Neural progenitor cell (in vitro differentiated cells): ENCODE measurements at regions not wholly inside any gene's neighbourhood (a gene's known extent, or its start where the extent isn't known, plus 50 kb on each side); places are given as distances from the start of the nearest gene placed in this dataset.

ENCODE experiments used
- DNase-seq: peaks from one replicate; pipeline ENCODE4 v3.0.0-alpha.2; 2016; ENCODE audit warnings: low spot score
- H2AFZ ChIP-seq: fragments of 200-600 bp; sonication (generic); replicated peaks from 2 replicates; pipeline ENCODE4 v1.6.1; 2016; ENCODE audit warnings: antibody characterized with exemption
- H3F3A ChIP-seq: fragments of 200-600 bp; sonication (generic); 2 replicates; pipeline ENCODE4 v1.6.1; 2016; ENCODE audit warnings: antibody characterized with exemption, low read depth
- H3K27ac ChIP-seq: fragments of 200-600 bp; sonication (generic); 2 replicates; pipeline ENCODE4 v1.5.1; 2016; ENCODE audit warnings: mild to moderate bottlenecking
- H3K27me3 ChIP-seq: fragments of 200-600 bp; sonication (generic); 2 replicates; pipeline ENCODE4 v1.6.1; 2016; ENCODE audit warnings: mild to moderate bottlenecking, moderate library complexity
- H3K36me3 ChIP-seq: fragments of 200-600 bp; sonication (generic); 2 replicates; pipeline ENCODE4 v1.5.1; 2016
- H3K4me1 ChIP-seq: fragments of 200-600 bp; sonication (generic); 2 replicates; pipeline ENCODE4 v1.6.1; 2016; ENCODE audit warnings: mixed run types
- H3K4me2 ChIP-seq: fragments of 200-600 bp; sonication (generic); 2 replicates; pipeline ENCODE4 v1.6.1; 2016
- H3K4me3 ChIP-seq: fragments of 200-600 bp; sonication (generic); 2 replicates; pipeline ENCODE4 v1.5.1; 2016
- H3K79me2 ChIP-seq: fragments of 200-600 bp; sonication (generic); 2 replicates; pipeline ENCODE4 v1.6.1; 2016; ENCODE audit warnings: low read depth
- H3K9ac ChIP-seq: fragments of 200-600 bp; sonication (generic); 2 replicates; pipeline ENCODE4 v1.6.1; 2016
- H3K9me3 ChIP-seq: fragments of 200-600 bp; sonication (generic); 2 replicates; pipeline ENCODE4 v1.5.1; 2016; ENCODE audit warnings: low read depth
- H4K20me1 ChIP-seq: fragments of 200-600 bp; sonication (generic); 2 replicates; pipeline ENCODE4 v1.6.1; 2016; ENCODE audit warnings: low read depth
- H3K27ac Mint-ChIP-seq: 3 replicates; pipeline ENCODE4 v1.8.0; 2021; ENCODE audit warnings: mixed read lengths
- H3K27me3 Mint-ChIP-seq: 2 replicates; pipeline ENCODE4 v1.8.0; 2022; ENCODE audit warnings: low read depth, mild to moderate bottlenecking, inconsistent platforms, moderate library complexity, mixed read lengths; ENCODE audit not compliant: insufficient read depth
- H3K36me3 Mint-ChIP-seq: 3 replicates; pipeline ENCODE4 v1.8.0; 2021; ENCODE audit warnings: mixed read lengths
- H3K4me1 Mint-ChIP-seq: 3 replicates; pipeline ENCODE4 v1.8.0; 2021; ENCODE audit warnings: mixed read lengths
- H3K4me3 Mint-ChIP-seq: 3 replicates; pipeline ENCODE4 v1.8.0; 2021; ENCODE audit warnings: mild to moderate bottlenecking, moderate library complexity, mixed read lengths
- H3K9me3 Mint-ChIP-seq: 3 replicates; pipeline ENCODE4 v1.8.0; 2020; ENCODE audit warnings: mixed read lengths
- EZH2 ChIP-seq: fragments of 200-600 bp; sonication (generic); IDR thresholded peaks from 2 replicates; pipeline ENCODE4 v1.6.1; 2017; ENCODE audit warnings: antibody characterized with exemption, mild to moderate bottlenecking, moderate library complexity
- EZH2phosphoT487 ChIP-seq: fragments of 200-600 bp; sonication (generic); IDR thresholded peaks from 2 replicates; pipeline ENCODE4 v1.6.1; 2017; ENCODE audit warnings: antibody characterized with exemption
- TF ChIP-seq, protein P1 (sequence below): fragments of 200-600 bp; sonication (generic); IDR thresholded peaks from 2 replicates; pipeline ENCODE4 v1.5.1; 2017; ENCODE audit warnings: antibody characterized with exemption, mild to moderate bottlenecking

- Mint-ChIP-seq H3K36me3 (no peaks in the 10 kb centered on the region), H3K27me3 (peaks cover 2% of the 10 kb centered on the region)
- no peaks in the 10 kb centered on the region for H3F3A ChIP-seq
Measured at GRCh38 chr6:110552076-110552475, 75.7 kb upstream of the SLC22A16 start.

DNA sequence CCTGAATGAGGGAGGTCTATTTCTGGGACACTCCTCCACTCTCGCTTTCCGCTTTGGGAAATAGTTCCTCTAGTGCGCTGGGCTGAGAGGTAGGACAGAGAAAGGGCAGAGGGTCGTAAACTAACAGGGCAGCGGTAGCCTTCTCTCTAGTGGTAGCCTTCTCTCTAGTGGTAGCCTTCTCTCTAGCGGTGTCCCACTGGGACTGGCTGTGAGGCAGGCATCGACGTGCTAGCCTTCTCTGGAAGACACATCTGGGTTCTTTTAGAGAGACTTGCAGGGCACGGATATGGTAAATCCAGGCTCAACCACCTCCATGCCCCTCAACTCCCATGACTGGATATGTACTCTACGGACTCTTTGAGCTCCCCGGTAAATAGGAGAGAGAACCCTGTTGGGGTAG, 74.7 kb upstream of the SLC22A16 start:
- H3K79me2 ChIP-seq = no peaks in the 10 kb centered on the region
- H3K4me1 ChIP-seq = no peaks in the 10 kb centered on the region
- Mint-ChIP-seq H3K27me3 (peaks cover 5% of the 10 kb centered on the region), H3K4me1 (no peaks in the 10 kb centered on the region), H3K36me3 (no peaks in the 10 kb centered on the region), H3K9me3 (peaks cover 24% of the 10 kb centered on the region), H3K4me3 (no peak overlapping the region), H3K27ac (no peak overlapping the region)
- no peaks in the 10 kb centered on the region for H3K27me3 ChIP-seq
- no peaks in the 10 kb centered on the region for H3K36me3 ChIP-seq
- no peak overlapping the region for H3K4me3 ChIP-seq
- no peak for DNase-seq
- TF ChIP-seq, protein P1, sequence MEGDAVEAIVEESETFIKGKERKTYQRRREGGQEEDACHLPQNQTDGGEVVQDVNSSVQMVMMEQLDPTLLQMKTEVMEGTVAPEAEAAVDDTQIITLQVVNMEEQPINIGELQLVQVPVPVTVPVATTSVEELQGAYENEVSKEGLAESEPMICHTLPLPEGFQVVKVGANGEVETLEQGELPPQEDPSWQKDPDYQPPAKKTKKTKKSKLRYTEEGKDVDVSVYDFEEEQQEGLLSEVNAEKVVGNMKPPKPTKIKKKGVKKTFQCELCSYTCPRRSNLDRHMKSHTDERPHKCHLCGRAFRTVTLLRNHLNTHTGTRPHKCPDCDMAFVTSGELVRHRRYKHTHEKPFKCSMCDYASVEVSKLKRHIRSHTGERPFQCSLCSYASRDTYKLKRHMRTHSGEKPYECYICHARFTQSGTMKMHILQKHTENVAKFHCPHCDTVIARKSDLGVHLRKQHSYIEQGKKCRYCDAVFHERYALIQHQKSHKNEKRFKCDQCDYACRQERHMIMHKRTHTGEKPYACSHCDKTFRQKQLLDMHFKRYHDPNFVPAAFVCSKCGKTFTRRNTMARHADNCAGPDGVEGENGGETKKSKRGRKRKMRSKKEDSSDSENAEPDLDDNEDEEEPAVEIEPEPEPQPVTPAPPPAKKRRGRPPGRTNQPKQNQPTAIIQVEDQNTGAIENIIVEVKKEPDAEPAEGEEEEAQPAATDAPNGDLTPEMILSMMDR = no peak
- no peak for TF ChIP-seq EZH2
- TF ChIP-seq EZH2phosphoT487 = no peak
- H3K9me3 ChIP-seq = no peaks in the 10 kb centered on the region
- H3K9ac ChIP-seq = no peak overlapping the region
- H4K20me1 ChIP-seq = no peaks in the 10 kb centered on the region
- no peak overlapping the region for H3K27ac ChIP-seq
- H3F3A ChIP-seq = no peaks in the 10 kb centered on the region
- no peak overlapping the region for H2AFZ ChIP-seq
- no peak overlapping the region for H3K4me2 ChIP-seq

More at GRCh38 chr6:110552076-110552475, 75.7 kb upstream of the SLC22A16 start:
- Histone ChIP-seq H2AFZ (no peak overlapping the region), H3K36me3 (no peaks in the 10 kb centered on the region), H3K27ac (no peak overlapping the region), H3K79me2 (no peaks in the 10 kb centered on the region), H3K4me2 (no peak overlapping the region), H3K27me3 (no peaks in the 10 kb centered on the region), H3K4me1 (no peaks in the 10 kb centered on the region), H3K9ac (no peak overlapping the region), H4K20me1 (no peaks in the 10 kb centered on the region), H3K9me3 (no peaks in the 10 kb centered on the region), H3K4me3 (no peak overlapping the region)
- H3K4me1 Mint-ChIP-seq = no peaks in the 10 kb centered on the region
- TF ChIP-seq EZH2phosphoT487 = no peak
- TF ChIP-seq, protein P1 = no peak
- no peak for TF ChIP-seq EZH2
- peaks cover 21% of the 10 kb centered on the region for H3K9me3 Mint-ChIP-seq
- no peak overlapping the region for H3K27ac Mint-ChIP-seq
- DNase-seq = no peak
- no peak overlapping the region for H3K4me3 Mint-ChIP-seq

- DNase-seq = no peak
- Mint-ChIP-seq H3K27me3 (peaks cover 5% of the 10 kb centered on the region), H3K27ac (no peak overlapping the region), H3K4me1 (no peaks in the 10 kb centered on the region), H3K4me3 (no peak overlapping the region), H3K9me3 (peaks cover 28% of the 10 kb centered on the region), H3K36me3 (no peaks in the 10 kb centered on the region)
- H3K9me3 ChIP-seq = no peaks in the 10 kb centered on the region
- H3K4me1 ChIP-seq = no peaks in the 10 kb centered on the region
- no peaks in the 10 kb centered on the region for H3K36me3 ChIP-seq
- H3K79me2 ChIP-seq = no peaks in the 10 kb centered on the region
- no peaks in the 10 kb centered on the region for H3F3A ChIP-seq
- no peak overlapping the region for H2AFZ ChIP-seq
- no peaks in the 10 kb centered on the region for H4K20me1 ChIP-seq
- no peak overlapping the region for H3K9ac ChIP-seq
- H3K27ac ChIP-seq = no peak overlapping the region
- no peak for TF ChIP-seq EZH2phosphoT487
- no peak overlapping the region for H3K4me3 ChIP-seq
- no peak overlapping the region for H3K4me2 ChIP-seq
- no peaks in the 10 kb centered on the region for H3K27me3 ChIP-seq
Measured at GRCh38 chr6:110550353-110550752, 73.9 kb upstream of the SLC22A16 start.

DNA sequence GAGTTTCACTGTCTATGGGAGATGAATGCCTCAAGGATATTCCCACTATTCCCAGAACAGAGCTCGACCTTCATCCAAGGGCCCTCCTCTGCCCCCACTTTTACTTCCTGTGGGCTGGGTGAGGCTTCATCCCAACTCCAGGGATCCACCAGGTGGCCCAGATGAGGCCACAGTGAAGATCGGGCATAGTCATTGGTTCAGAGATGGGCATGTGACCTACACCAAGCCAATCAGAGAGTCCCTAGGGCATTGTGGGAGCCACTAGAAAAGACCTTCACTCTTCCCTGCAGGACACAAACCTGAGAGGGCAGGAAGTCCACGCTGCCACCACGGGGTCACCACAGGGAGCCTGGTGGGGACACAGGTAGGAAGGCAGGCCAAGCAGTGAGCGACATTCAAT, 72.9 kb upstream of the SLC22A16 start:
- TF ChIP-seq EZH2phosphoT487 (no peak), EZH2 (no peak)
- TF ChIP-seq, protein P1 = no peak
- Histone ChIP-seq H3K27me3 (no peaks in the 10 kb centered on the region), H3K9ac (no peak overlapping the region), H2AFZ (no peak overlapping the region), H3K4me3 (no peak overlapping the region), H3F3A (no peaks in the 10 kb centered on the region), H3K36me3 (no peaks in the 10 kb centered on the region), H3K79me2 (no peaks in the 10 kb centered on the region), H4K20me1 (no peaks in the 10 kb centered on the region), H3K9me3 (no peaks in the 10 kb centered on the region), H3K27ac (no peak overlapping the region), H3K4me2 (no peak overlapping the region), H3K4me1 (no peaks in the 10 kb centered on the region)
- Mint-ChIP-seq H3K9me3 (peaks cover 33% of the 10 kb centered on the region), H3K27me3 (peaks cover 5% of the 10 kb centered on the region), H3K4me1 (no peaks in the 10 kb centered on the region), H3K27ac (no peak overlapping the region), H3K36me3 (no peaks in the 10 kb centered on the region), H3K4me3 (no peak overlapping the region)
- DNase-seq = no peak
